MCF 10A (cell line): ENCODE measurements at regions not wholly inside any gene's neighbourhood (a gene's known extent, or its start where the extent isn't known, plus 50 kb on each side); places are given as distances from the start of the nearest gene placed in this dataset.

Experiments
- BruUV-seq: library from RNA; stranded (reverse); fragments of 400-500 nt; replicated peaks from 2 replicates; lab custom pipeline; 2021; lab: Mats Ljungman, UMichigan
- CTCF ChIA-PET: fragments of 300-600 bp; sonication (Branson Sonifier 250); formaldehyde crosslinking; extraction: SDS; loops from one replicate; lab custom pipeline; 2021; ENCODE audit warnings: antibody characterized with exemption, inconsistent platforms; lab: Yijun Ruan, JAX
- POLR2A ChIA-PET: fragments of 300-600, 350-650 bp; sonication (Branson Sonifier 250); formaldehyde crosslinking; extraction: SDS; loops from one replicate; lab custom pipeline; 2020; ENCODE audit warnings: antibody characterized with exemption, inconsistent platforms; lab: Yijun Ruan, JAX
- DNase-seq: peaks from one replicate; pipeline ENCODE4 v3.0.0-alpha.2; 2018; ENCODE audit not compliant: unreplicated experiment
- H3K27ac Mint-ChIP-seq: one replicate; pipeline ENCODE4 v1.8.0; 2022; ENCODE audit warnings: mild to moderate bottlenecking, low read depth, mixed read lengths; ENCODE audit not compliant: unreplicated experiment
- H3K27me3 Mint-ChIP-seq: one replicate; pipeline ENCODE4 v1.8.0; 2022; ENCODE audit warnings: mixed read lengths; ENCODE audit not compliant: insufficient read depth, unreplicated experiment
- H3K36me3 Mint-ChIP-seq: one replicate; pipeline ENCODE4 v1.8.0; 2022; ENCODE audit warnings: mild to moderate bottlenecking, moderate library complexity, mixed read lengths; ENCODE audit not compliant: insufficient read depth, unreplicated experiment
- H3K4me1 Mint-ChIP-seq: one replicate; pipeline ENCODE4 v1.8.0; 2022; ENCODE audit warnings: mixed read lengths; ENCODE audit not compliant: insufficient read depth, unreplicated experiment
- H3K4me3 Mint-ChIP-seq: one replicate; pipeline ENCODE4 v1.8.0; 2022; ENCODE audit warnings: mild to moderate bottlenecking, moderate library complexity, mixed read lengths; ENCODE audit not compliant: unreplicated experiment
- H3K9me3 Mint-ChIP-seq: one replicate; pipeline ENCODE4 v1.8.0; 2022; ENCODE audit warnings: mixed read lengths; ENCODE audit not compliant: unreplicated experiment
- CTCF ChIP-seq: fragments of 200-600 bp; IDR thresholded peaks from one replicate; pipeline ENCODE4 v1.8.0; 2022; ENCODE audit warnings: antibody characterized with exemption, mild to moderate bottlenecking; ENCODE audit not compliant: unreplicated experiment
- intact Hi-C: fragments of 100-400 bp; cut with micrococcal nuclease; formaldehyde crosslinking; loops from 2 replicates; pipeline ENCODE4 v1.14.1; 2022

- BruUV-seq = no TSS peak
- Mint-ChIP-seq H3K4me1 (no peaks in the 10 kb centered on the region), H3K9me3 (peaks cover 7% of the 10 kb centered on the region), H3K36me3 (no peaks in the 10 kb centered on the region), H3K4me3 (no peak overlapping the region), H3K27ac (no peak overlapping the region), H3K27me3 (no peaks in the 10 kb centered on the region)
- ChIA-PET POLR2A (no interaction called here), CTCF (interaction anchor here (0.6 kb wide), 1 partner anchor 1612 kb away, joined by 3 read pairs; no protein-coding TSS in a partner anchor)
- DNase-seq = no peak
- intact Hi-C loops = no loop called here
- no peak for TF ChIP-seq CTCF
These were observed 1859.6 kb downstream of the C4orf33 start for GRCh38 chr4:130955520-130955919.

GRCh38 chr4:130985371-130985770 is 1889.4 kb downstream of the C4orf33 start:
- BruUV-seq = no TSS peak
- CTCF ChIA-PET = no interaction called here
- DNase-seq = no peak
- Mint-ChIP-seq H3K4me1 (no peaks in the 10 kb centered on the region), H3K36me3 (no peaks in the 10 kb centered on the region), H3K27ac (no peak overlapping the region), H3K4me3 (no peak overlapping the region), H3K27me3 (no peaks in the 10 kb centered on the region), H3K9me3 (no peaks in the 10 kb centered on the region)
- TF ChIP-seq CTCF = no peak
- intact Hi-C loops = no loop called here
- POLR2A ChIA-PET = no interaction called here

GRCh38 chr4:130995988-130996387 is 1900.0 kb downstream of the C4orf33 start:
- Mint-ChIP-seq H3K4me1 (peaks cover 1% of the 10 kb centered on the region), H3K4me3 (no peak overlapping the region), H3K36me3 (no peaks in the 10 kb centered on the region), H3K27me3 (no peaks in the 10 kb centered on the region), H3K27ac (no peak overlapping the region), H3K9me3 (peaks cover 2% of the 10 kb centered on the region)
- no peak for TF ChIP-seq CTCF
- DNase-seq = no peak
- CTCF ChIA-PET = interaction anchor here (0.7 kb wide), 1 partner anchor 1309 kb away, joined by 3 read pairs; no protein-coding TSS in a partner anchor
- no TSS peak for BruUV-seq
- POLR2A ChIA-PET = interaction anchor here (0.8 kb wide), 1 partner anchor 13 kb away, joined by 3 read pairs; no protein-coding TSS in a partner anchor
- intact Hi-C loops = no loop called here

DNA sequence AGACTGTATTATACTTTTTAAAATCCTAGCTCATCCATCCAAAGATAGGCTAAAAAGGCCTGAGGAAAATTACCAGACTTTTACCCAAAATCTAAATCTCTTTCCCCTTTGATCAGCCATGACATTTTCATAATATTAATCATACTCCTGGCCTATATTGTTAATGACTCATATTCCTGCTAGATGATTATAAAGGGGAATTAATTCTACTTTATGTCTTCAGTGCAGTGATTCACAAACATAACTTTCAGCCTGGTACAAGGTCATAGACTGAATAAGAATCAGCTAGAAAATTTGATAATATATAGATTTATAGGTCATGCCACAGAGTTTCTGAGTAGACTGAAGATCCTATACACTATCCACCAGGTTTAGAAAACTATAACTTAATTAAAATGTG is 1905.4 kb downstream of the C4orf33 start:
- Mint-ChIP-seq H3K4me1 (peaks cover 6% of the 10 kb centered on the region), H3K27ac (no peak overlapping the region), H3K4me3 (no peak overlapping the region), H3K9me3 (no peaks in the 10 kb centered on the region), H3K27me3 (no peaks in the 10 kb centered on the region), H3K36me3 (no peaks in the 10 kb centered on the region)
- no peak for DNase-seq
- ChIA-PET CTCF (interaction anchor here (0.6 kb wide), 1 partner anchor 15 kb away, joined by 3 read pairs; no protein-coding TSS in a partner anchor), POLR2A (no interaction called here)
- intact Hi-C loops = no loop called here
- no peak for TF ChIP-seq CTCF
- no TSS peak for BruUV-seq
